ENCODE measurements at regions not wholly inside any gene's neighbourhood (a gene's known extent, or its start where the extent isn't known, plus 50 kb on each side); places are given as distances from the start of the nearest gene placed in this dataset.
"Not testable (repeated sequence)": the region's sequence is repeated elsewhere in the genome, so short reads cannot be mapped to it uniquely, and the experiment has no call there.

DNA sequence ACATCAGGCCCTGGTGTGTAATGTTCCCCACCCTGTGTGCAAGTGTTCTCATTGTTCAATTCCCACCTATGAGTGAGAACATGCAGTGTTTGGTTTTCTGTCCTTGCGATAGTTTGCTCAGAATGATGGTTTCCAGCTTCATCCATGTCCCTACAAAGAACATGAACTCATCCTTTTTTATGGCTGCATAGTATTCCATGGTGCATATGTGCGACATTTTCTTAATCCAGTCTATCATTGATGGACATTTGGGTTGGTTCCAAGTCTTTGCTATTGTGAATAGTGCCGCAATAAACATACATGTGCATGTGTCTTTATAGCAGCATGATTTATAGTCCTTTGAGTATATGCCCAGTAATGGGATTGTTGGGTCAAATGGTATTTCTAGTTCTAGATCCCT is 60.5 kb upstream of the PSME4 start:
- not testable (repeated sequence) for DNase-seq

DNA sequence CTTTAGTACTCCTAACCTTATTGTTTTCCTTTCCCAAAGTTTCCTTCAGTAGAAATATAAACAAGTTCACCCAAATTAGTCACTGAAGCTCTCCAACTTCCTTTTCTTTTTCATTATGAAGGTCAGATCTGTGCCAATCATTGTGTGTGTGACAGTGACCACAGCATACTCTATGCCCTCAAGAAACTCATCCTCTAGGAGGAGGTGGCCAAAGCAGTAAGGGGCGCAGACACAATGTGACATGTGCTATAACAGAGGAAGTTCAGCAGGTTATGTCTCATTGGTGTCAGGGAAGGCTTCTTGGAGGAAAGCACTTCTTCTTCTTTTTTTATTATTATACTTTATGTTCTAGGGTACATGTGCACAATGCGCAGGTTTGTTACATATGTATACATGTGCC is 60.0 kb upstream of the PSME4 start:
- no peak for DNase-seq

DNA sequence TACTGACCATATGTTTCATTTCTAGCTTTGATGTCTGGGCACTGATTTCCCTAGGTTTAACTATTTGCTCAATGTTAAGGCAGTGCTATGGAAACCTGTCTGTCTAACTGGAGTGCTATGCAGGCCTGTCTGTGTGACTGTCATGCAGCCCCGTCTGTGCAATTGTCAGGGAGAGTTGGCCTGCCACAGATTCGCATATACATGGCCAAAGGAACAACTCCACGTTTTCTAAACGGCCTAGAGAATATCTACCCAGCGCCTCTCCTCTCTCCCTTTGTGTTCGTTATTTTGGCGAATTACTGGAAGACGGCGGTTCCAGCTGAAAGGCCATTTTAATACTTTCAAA is 59.6 kb upstream of the PSME4 start:
- DNase-seq = no peak

DNA sequence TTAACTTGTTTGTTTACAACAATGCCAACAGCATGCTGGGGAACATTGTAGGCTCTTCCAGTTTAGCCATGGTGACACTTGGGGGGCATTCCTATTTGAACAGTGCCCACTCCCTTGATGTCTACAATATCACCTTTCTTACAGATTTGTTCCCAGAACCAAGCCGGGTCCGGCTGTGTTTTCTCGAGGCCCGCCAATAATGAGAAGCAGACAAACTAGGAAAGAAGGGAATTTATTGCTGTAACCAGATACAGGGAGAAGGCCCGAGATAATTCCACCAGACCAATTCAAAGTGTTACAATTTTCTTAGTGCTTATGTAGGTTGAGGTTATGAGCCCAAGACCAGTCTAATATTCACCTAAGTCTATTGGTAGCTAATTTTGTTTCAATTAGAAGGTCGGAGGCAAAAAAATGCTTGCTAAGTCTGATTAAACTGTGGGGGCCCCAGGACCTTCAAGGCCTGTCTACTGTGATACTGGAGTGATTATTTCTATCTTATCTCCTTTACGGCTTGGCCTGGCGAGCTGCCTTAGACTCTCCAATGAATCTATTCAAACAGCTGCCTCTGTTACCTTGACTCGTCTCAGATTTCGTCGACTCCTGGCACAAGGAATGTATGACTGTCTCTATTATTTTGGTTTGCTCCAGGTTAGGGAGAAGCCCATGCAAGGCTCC is 59.1 kb upstream of the PSME4 start:
- no peak for DNase-seq

DNA sequence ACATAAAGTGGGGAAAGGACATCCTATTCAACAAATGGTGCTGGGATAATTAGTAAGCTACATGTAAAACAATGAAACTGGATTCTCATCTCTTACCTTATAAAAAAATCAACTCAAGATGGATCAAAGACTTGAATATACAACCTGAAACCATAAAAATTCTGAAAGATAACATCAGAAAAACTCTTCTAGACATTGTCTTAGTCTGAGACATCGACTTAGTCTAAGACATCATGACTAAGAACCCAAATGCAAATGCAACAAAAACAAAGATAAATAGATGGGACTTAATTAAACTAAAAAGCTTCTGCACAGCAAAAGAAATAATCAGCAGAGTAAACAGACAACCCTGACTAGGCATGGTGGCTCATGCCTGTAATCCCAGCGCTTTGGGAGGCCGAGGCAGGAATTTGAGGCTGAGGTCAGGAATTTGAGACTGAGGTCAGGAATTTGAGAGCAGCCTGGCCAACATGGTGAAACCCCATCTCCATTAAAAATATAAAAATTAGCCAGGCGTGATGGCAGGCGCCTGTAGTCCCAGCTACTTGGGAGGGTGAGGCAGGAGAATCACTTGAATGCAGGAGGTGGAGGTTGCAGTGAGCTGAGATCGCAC is 54.8 kb upstream of the PSME4 start:
- not testable (repeated sequence) for DNase-seq

DNA sequence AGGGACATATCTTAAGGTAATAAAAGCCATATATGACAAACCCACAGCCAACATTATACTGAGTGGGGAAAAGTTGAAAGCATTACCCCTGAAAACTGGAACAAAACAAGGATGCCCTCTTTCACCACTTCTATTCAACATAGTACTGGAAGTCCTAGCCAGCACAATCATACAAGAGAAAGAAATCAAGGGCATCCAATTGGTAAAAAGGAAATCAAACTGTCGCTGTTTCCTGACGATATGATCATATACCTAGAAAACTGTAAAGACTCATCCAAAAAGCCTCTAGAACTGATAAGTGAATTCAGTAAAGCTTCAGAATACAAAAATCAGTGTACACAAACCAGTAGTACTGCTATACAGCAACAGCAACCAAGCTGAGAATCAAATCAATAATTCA is 53.8 kb upstream of the PSME4 start:
- no peak for DNase-seq

DNA sequence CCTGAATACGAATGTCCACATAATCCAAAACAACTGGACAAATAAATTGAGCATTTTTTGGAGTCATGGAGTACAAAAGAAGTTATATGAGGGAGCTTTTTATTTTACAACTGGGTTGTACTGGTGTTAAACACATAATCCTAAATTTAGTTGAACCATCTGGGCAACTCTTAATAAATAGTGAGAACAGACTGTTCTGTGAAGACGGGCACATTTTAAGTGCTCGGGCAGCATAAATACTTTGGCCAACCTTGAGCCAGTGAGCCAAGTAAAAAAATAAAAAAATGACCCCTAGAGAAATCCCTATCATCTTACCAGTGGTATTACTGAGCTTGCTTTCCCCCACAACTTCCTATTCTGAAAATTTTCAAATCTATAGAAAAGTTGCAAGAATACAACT is 50.9 kb upstream of the PSME4 start:
- DNase-seq = no peak

DNA sequence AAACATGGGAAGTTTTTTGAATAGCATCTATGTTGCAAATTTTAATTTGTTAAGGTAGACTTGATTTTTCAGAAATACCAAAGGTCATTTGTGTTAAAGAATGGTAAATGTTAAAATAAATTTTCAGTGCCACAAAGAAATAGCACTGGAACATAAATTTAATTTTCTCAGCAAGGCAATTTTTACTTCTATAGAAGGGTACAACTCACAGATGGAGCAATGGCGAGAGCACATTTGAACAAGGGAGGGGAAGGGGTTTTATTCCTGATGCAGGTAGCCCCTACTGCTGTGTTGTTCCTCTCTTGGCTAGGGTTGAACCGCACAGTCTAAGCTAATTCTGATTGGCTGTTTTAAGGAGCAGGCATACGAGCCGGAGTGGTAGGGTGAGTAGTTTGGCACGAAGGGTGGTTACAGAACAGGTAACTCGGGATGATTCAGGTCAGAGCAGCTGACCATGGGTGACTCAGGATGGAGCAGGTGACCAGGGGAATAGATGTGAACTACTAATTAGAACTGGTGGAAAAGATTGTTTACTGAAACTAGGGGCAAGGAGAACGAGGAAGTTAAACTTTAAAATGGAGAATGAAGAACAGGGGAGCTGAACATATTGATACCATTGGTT is 50.1 kb upstream of the PSME4 start:
- DNase-seq = no peak

Data from NCI-H774 (cell line).